ENCODE measurements at regions not wholly inside any gene's neighbourhood (a gene's known extent, or its start where the extent isn't known, plus 50 kb on each side); places are given as distances from the start of the nearest gene placed in this dataset.

GRCh38 chr14:79991866-79992265, 219.4 kb downstream of the DIO2 start:
- TF ChIP-seq POLR2A (IDR thresholded peaks at IDR 0.05), result no peak
- TF ChIP-seq, protein P1, sequence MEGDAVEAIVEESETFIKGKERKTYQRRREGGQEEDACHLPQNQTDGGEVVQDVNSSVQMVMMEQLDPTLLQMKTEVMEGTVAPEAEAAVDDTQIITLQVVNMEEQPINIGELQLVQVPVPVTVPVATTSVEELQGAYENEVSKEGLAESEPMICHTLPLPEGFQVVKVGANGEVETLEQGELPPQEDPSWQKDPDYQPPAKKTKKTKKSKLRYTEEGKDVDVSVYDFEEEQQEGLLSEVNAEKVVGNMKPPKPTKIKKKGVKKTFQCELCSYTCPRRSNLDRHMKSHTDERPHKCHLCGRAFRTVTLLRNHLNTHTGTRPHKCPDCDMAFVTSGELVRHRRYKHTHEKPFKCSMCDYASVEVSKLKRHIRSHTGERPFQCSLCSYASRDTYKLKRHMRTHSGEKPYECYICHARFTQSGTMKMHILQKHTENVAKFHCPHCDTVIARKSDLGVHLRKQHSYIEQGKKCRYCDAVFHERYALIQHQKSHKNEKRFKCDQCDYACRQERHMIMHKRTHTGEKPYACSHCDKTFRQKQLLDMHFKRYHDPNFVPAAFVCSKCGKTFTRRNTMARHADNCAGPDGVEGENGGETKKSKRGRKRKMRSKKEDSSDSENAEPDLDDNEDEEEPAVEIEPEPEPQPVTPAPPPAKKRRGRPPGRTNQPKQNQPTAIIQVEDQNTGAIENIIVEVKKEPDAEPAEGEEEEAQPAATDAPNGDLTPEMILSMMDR (IDR thresholded peaks at IDR 0.05), result no peak
